PC-3 (cell line): ENCODE measurements at regions not wholly inside any gene's neighbourhood (a gene's known extent, or its start where the extent isn't known, plus 50 kb on each side); places are given as distances from the start of the nearest gene placed in this dataset.

ENCODE experiments used
- ATAC-seq: fragments of 200-7000 bp; cut with Tn5 transposase; 2 replicates; pipeline ENCODE4 v1.9.1; 2020; ENCODE audit warnings: mild to moderate bottlenecking, moderate library complexity
- BruUV-seq: library from RNA; stranded (reverse); fragments of 400-500 nt; replicated peaks from 2 replicates; lab custom pipeline; 2021; lab: Mats Ljungman, UMichigan
- CTCF ChIA-PET: fragments of 300-600 bp; sonication (Branson Sonifier 250); formaldehyde crosslinking; loops from one replicate; lab custom pipeline; 2022; ENCODE audit warnings: antibody characterized with exemption; lab: Charles Lee
- POLR2A ChIA-PET: fragments of 300-600 bp; sonication (Branson Sonifier 250); formaldehyde crosslinking; loops from one replicate; lab custom pipeline; 2022; ENCODE audit warnings: antibody characterized with exemption; ENCODE audit not compliant: unreplicated experiment; lab: Charles Lee
- DNase-seq: peaks from one replicate; pipeline ENCODE4 v3.0.0-alpha.2; 2015
- H2AFZ ChIP-seq: fragments of 300-600 bp; sonication (generic); 2 replicates; pipeline ENCODE4 v1.6.0; 2016; ENCODE audit warnings: antibody characterized with exemption, low read length
- H3F3A ChIP-seq: fragments of 300-600 bp; sonication (generic); one replicate; pipeline ENCODE4 v1.6.0; 2017; ENCODE audit warnings: antibody characterized with exemption, low read length, control low read depth, mild to moderate bottlenecking; ENCODE audit not compliant: unreplicated experiment
- H3K27ac ChIP-seq: fragments of 300-600 bp; sonication (generic); 2 replicates; pipeline ENCODE4 v1.5.1; 2016; ENCODE audit warnings: mild to moderate bottlenecking, low read length
- H3K27me3 ChIP-seq: fragments of 300-600 bp; sonication (generic); 2 replicates; pipeline ENCODE4 v1.6.1; 2016; ENCODE audit warnings: low read length, mixed read lengths
- H3K36me3 ChIP-seq: fragments of 300-600 bp; sonication (generic); 2 replicates; pipeline ENCODE4 v1.6.1; 2016; ENCODE audit warnings: low read depth, mixed run types, low read length, mixed read lengths
- H3K4me1 ChIP-seq: fragments of 300-600 bp; sonication (generic); 2 replicates; pipeline ENCODE4 v1.5.1; 2016; ENCODE audit warnings: low read length; ENCODE audit not compliant: insufficient read depth
- H3K4me2 ChIP-seq: fragments of 300-600 bp; sonication (generic); 2 replicates; pipeline ENCODE4 v1.6.0; 2016; ENCODE audit warnings: low read length
- H3K4me3 ChIP-seq: fragments of 300-600 bp; sonication (generic); 2 replicates; pipeline ENCODE4 v1.5.1; 2016; ENCODE audit warnings: mild to moderate bottlenecking, low read length, mixed read lengths
- H3K79me2 ChIP-seq: fragments of 300-600 bp; sonication (generic); 2 replicates; pipeline ENCODE4 v1.6.1; 2017; ENCODE audit warnings: low read length, mixed read lengths
- H3K9ac ChIP-seq: fragments of 300-600 bp; sonication (generic); 2 replicates; pipeline ENCODE4 v1.6.0; 2016; ENCODE audit warnings: mild to moderate bottlenecking, low read length
- H3K9me2 ChIP-seq: fragments of 300-600 bp; sonication (generic); replicated peaks from 2 replicates; pipeline ENCODE4 v1.6.1; 2016; ENCODE audit warnings: mixed run types, low read length, mixed read lengths
- H3K9me3 ChIP-seq: fragments of 300-600 bp; sonication (generic); 2 replicates; pipeline ENCODE4 v1.6.1; 2016; ENCODE audit warnings: low read length, mixed read lengths
- H4K20me1 ChIP-seq: fragments of 300-600 bp; sonication (generic); 2 replicates; pipeline ENCODE4 v1.6.1; 2016; ENCODE audit warnings: low read length, mixed read lengths
- CTCF ChIP-seq: fragments of 300-600 bp; sonication (generic); conservative IDR thresholded peaks from 2 replicates; pipeline ENCODE4 v1.5.1; 2017; ENCODE audit warnings: antibody characterized with exemption, low read depth, mild to moderate bottlenecking, low read length
- EZH2 ChIP-seq: fragments of 300-600 bp; sonication (generic); IDR thresholded peaks from one replicate; pipeline ENCODE4 v1.6.1; 2017; ENCODE audit warnings: antibody characterized with exemption, mild to moderate bottlenecking, low read length; ENCODE audit not compliant: unreplicated experiment
- EZH2phosphoT487 ChIP-seq: fragments of 300-600 bp; sonication (generic); IDR thresholded peaks from 2 replicates; pipeline ENCODE4 v1.6.1; 2018; ENCODE audit warnings: mild to moderate bottlenecking, antibody characterized with exemption, low read length, borderline replicate concordance
- intact Hi-C: fragments of 100-400 bp; cut with micrococcal nuclease; formaldehyde crosslinking; loops from 2 replicates; pipeline ENCODE4 v1.9.0; 2023

DNA sequence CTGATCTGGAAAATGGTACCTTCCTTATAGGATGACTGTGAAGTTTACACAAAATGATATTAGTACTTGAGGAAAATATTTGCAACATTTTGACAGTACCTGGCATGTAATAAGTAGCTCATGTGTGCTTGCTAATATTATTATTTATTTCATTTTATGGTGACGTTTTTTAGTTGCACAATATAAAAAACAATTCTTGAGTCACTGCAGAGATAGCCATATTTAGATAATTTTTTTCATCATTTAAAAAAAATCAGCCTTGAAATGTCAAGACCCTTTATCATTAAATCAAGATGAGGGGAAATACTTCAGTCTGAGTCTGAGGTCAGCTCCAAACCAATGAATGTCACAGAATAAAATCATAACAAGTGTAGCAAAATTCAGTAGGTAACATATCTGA, 196.8 kb upstream of the RUNX1 start:
- no TSS peak for BruUV-seq
- CTCF ChIA-PET = interaction anchor here (0.7 kb wide), 1 partner anchor 135 kb away, joined by 5 read pairs; no protein-coding TSS in a partner anchor
- no peaks in the 10 kb centered on the region for H3K36me3 ChIP-seq
- no peaks in the 10 kb centered on the region for H3K79me2 ChIP-seq
- H3K4me1 ChIP-seq = peaks cover 26% of the 10 kb centered on the region
- no peak overlapping the region for H3K9ac ChIP-seq
- no peak overlapping the region for H3K4me3 ChIP-seq
- no peak overlapping the region for H3K4me2 ChIP-seq
- TF ChIP-seq EZH2phosphoT487 (no peak), CTCF (no peak), EZH2 (no peak)
- no peak for DNase-seq
- no peaks in the 10 kb centered on the region for H3K27me3 ChIP-seq
- POLR2A ChIA-PET = no interaction called here
- no peaks in the 10 kb centered on the region for H4K20me1 ChIP-seq
- H2AFZ ChIP-seq = no peak overlapping the region
- H3F3A ChIP-seq = no peaks in the 10 kb centered on the region
- H3K9me3 ChIP-seq = no peaks in the 10 kb centered on the region
- no peak for ATAC-seq
- no peak overlapping the region for H3K27ac ChIP-seq
- intact Hi-C loops = no loop called here
- no peaks in the 10 kb centered on the region for H3K9me2 ChIP-seq

DNA sequence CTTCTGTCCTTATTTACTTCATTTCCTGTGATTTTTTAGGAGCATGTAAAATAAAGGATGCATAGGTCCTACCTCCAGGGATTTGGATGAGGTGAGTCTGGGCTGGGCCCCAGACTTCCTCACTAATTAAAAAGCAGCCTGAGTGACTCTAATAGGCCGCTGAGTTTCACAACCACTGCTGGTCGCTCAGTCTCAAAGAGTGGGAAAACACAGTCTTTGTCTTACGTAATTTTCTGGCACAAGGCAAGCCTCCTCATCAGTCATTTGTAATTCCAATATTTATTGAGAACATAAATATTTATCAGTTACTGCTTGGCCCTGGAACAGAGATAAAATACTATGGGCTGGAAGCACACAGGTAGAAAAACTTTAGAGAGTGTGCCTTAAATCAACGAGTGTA, 195.4 kb upstream of the RUNX1 start:
- intact Hi-C loops = no loop called here
- ChIA-PET CTCF (no interaction called here), POLR2A (no interaction called here)
- BruUV-seq = no TSS peak
- Histone ChIP-seq H3K9ac (no peak overlapping the region), H3F3A (no peaks in the 10 kb centered on the region), H3K4me3 (no peak overlapping the region), H3K79me2 (no peaks in the 10 kb centered on the region), H2AFZ (no peak overlapping the region), H3K4me1 (peaks cover 20% of the 10 kb centered on the region), H3K9me3 (no peaks in the 10 kb centered on the region), H3K27ac (no peak overlapping the region), H3K9me2 (no peaks in the 10 kb centered on the region), H3K36me3 (no peaks in the 10 kb centered on the region), H3K4me2 (no peak overlapping the region), H4K20me1 (no peaks in the 10 kb centered on the region), H3K27me3 (no peaks in the 10 kb centered on the region)
- DNase-seq (no peak), ATAC-seq (no peak)
- TF ChIP-seq CTCF = no peak
- no peak for TF ChIP-seq EZH2
- TF ChIP-seq EZH2phosphoT487 = no peak

DNA sequence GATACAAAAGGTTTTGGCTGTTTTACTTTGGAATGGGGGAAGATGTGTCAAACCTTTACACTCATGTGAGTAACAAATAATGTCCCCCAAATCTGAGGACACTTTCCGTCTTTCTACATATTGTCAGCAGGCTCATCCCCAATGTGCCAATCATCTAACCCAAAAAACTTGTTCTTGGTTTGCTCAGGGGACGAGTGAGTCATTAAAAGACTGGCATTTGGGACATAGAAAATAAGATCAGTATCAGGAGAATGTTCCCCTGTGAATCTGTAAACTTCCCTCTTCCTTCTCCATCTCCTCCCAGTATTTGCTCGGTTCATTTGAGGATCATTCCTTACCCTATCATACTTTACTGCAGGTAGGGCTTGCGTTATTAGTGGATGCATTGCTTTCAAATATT, 194.1 kb upstream of the RUNX1 start:
- Histone ChIP-seq H3F3A (no peaks in the 10 kb centered on the region), H3K27me3 (no peaks in the 10 kb centered on the region), H3K9ac (no peak overlapping the region), H3K4me1 (peaks cover 12% of the 10 kb centered on the region), H3K4me2 (0 out of 2 replicates have a peak overlapping the region, but pooled peaks have one; percentile 16), H3K9me3 (no peaks in the 10 kb centered on the region), H3K79me2 (no peaks in the 10 kb centered on the region), H3K27ac (no peak overlapping the region), H3K9me2 (no peaks in the 10 kb centered on the region), H3K4me3 (no peak overlapping the region), H2AFZ (no peak overlapping the region), H4K20me1 (no peaks in the 10 kb centered on the region), H3K36me3 (no peaks in the 10 kb centered on the region)
- intact Hi-C loops = no loop called here
- ChIA-PET CTCF (no interaction called here), POLR2A (no interaction called here)
- TF ChIP-seq EZH2phosphoT487 = no peak
- TF ChIP-seq EZH2 = no peak
- TF ChIP-seq CTCF = no peak
- no TSS peak for BruUV-seq
- peak; percentile 61 for DNase-seq
- no peak; the same call in 1 of the 2 replicates for ATAC-seq
